RPMI7951 (cell line): ENCODE measurements at regions not wholly inside any gene's neighbourhood (a gene's known extent, or its start where the extent isn't known, plus 50 kb on each side); places are given as distances from the start of the nearest gene placed in this dataset.

Experiments used
- DNase-seq: peaks from one replicate; pipeline ENCODE4 v3.0.0-alpha.2; 2012; ENCODE audit warnings: low read depth

DNA sequence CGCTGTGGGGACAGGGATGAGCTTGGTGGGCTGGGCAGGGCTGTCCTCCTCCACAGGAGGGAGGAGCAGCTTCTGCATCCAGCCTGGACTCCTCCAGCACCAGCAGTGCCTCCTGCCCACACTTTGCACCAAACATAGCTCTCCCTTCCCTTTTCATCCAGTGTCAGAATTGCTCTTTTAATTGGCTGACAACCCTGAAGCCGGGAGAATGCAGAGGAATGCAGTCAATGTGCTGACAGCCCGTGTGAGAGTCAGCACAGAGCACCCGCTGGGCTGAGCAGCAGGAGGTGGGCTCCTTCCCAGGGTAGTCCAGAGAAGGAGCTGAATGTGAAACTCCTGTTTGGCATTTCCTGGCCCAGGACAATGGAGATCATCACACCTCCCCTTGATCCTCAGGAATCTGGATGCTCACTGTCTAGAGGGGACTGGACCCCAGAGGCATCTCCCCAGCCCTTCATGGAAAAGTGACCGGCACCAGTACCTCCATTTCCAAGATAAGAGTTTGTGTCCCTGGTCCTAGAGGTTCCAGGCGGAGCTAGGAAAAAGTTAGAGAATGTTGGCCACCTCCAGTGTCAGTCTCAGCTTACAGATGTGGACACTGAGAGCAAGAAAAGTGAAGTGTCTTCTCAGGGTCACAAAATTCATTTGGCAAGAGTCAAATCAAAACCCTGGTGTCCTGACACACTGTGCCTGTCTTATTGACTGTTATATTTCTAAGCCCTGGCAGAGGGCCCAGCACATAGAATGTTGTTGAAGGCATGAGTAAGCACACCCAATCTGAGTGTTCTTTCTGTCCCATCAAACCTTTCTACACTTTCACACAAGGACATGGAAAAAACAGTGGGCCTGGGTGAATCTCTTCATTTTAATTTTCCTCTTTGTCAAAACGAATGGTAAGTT is 202.1 kb downstream of the SNX18 start:
- DNase-seq, result peak; percentile 35

DNA sequence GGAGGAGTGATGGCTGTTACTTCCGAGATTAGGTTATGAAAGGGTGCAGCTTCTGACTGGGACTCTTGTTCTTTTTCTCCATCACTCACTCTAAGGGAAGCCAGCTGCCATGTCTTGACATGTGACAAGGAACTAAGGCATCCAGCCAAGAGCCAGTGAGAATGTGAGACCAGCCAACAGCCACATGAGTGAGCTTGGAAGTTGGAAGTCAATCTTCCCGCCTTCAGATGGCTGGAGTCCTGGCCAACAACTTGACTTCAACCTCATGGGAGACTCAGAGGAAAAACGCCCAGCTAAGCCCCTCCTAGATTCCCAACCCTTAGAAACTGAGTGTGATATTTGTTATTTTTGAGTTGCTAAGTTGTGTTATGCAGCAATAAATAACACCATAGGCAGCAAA is 201.1 kb downstream of the SNX18 start:
- DNase-seq, result peak; percentile 48

DNA sequence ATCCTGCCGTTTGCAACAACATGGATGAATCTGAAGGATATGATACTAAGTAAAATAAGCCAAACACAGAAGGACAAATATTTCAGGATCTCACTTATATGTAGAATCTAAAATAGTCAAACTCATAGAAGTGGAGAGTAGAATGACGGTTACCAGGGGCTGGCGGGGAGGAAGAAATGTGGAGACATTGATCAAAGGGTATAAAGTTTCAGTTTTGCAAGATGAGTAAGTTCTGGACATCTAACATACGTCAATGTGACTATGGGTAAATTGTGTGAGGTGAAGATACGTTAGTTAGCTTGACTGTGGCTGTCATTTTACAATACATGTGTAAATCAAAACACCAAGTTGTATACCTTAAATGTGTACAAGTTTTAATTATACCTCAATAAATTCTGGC is 200.3 kb downstream of the SNX18 start:
- DNase-seq, result no peak

DNA sequence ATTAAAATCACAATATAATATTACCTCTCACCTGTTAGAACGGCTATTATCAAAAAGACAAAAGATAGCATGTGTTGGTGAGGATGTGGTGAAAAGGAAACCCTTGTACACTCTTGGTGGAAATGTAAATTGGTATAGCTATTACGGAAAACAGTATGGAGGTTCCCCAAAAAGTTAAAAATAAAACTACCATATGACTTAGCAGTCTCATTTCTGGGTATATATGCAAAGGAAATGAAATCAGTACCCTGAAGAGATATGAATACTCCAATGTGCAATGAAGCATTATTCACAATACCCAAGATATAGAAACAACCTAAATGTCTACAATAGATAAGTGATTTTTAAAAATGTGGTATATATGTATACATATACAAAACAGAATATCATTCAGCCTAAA is 199.9 kb downstream of the SNX18 start:
- DNase-seq, result no peak

DNA sequence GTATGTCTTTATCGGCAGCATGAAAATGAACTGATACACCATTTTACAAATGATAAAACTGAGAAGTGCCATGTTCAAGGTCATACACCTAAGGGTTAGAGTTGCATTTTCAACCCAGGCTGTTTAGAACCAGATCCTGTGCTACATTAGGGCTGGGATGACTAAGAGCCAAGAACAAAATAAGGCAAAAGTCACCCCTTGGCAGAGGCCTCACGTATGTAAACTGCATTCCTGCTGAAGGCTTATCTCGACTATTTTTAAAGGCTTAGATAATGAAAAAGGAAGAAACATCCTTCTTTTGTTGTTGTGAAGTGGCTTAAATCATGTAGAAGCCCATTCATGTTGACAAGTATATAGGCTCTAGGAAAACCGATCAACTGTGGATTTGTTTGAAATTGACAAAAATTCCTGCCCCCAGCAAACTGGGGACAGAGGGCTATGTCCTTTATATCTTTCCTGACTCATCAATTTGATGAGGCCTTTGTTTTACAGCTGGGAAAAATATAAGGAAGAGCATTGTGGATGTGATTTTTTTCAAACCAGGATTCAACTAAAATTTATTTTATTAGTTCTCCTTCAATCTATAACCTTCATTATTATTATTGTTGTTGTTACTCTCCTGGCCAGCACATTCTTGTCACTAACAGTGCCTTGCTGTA is 196.5 kb downstream of the SNX18 start:
- no peak for DNase-seq

DNA sequence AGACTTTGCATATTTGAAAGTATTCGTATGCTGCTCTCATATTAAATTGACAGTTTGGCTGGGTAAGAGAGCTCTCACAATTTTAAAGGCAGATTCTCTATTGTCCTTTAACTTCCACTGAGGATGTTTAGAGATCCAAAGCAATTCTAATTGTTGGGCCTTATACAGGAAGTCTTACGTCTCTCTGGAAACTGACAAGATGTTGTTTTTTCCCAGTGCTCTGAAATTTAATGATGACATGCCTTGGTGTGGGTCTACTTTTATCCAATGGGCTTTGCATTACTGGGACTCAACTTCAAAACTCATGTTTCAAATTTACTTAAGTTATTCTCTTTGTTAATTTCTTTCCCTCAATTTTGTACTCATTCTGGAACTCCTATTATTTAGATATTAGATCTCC is 191.5 kb downstream of the SNX18 start:
- DNase-seq, result no peak

DNA sequence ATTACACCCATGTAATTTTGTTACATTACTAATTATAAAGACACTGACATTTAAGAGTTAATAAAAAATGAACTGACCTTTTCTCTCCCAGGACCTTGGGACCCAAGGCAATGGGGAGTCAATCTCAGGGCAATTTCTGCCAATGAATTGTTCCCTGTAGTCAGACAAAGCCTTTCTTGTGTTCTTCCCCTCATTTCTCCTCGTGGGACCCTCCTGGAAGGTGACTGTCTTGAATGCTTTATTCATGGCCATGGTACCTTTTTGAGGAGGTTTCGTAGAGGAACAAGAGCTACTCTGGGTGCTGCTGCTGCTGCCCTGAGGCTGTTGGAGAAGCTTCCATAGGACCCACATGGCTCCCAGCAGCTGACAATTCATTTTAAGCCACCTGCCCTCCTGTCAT is 190.3 kb downstream of the SNX18 start:
- DNase-seq, result no peak

DNA sequence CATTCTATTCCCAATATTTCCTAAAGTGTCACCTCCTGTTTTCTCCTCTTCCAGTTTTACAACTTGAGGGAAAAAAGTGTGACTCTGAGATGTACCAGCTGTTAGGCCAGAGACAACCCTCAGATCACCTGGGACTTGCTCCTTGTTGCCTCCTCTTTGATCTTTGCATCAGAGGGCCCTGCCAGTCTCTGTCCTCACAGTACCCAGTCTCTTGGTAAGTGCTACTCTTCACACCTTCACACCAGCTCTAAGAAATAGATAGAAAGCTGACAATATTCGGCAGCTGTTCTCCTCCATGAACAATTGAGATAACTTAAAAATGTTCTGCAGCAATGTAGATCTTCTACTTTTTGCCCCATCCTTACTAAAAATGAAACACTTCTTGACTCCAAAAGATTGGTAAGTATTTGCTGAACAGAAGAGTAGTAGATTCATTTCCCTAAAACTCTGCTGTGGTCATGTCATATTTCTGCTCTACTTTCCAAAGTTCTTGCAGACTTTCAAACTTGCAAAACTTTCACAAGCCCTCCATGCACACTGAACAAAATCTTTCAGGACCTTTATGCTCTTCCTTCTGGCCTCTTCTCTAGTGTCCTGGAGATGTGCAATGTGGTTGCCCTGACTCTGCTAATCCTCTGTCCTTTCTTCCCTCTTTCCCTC is 188.6 kb downstream of the SNX18 start:
- DNase-seq, result no peak

DNA sequence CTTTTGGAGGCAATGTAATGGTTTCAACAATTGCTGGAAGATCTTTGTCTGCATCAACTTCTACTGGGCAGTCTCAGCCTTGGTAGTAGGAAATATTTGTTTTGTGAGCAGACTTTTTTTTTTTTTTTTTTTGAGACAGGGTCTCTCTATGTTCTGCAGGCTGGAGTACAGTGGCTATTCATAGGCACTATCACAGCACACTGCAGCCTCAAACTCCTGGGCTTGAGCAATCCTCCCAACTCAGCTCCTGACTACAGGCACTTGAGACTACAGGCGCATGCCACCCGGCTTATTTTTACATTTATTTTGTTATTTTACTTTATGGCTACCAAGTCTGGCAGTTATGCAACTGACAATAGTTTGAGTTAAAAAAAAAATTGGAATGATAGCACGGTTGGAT is 187.3 kb downstream of the SNX18 start:
- DNase-seq, result no peak

DNA sequence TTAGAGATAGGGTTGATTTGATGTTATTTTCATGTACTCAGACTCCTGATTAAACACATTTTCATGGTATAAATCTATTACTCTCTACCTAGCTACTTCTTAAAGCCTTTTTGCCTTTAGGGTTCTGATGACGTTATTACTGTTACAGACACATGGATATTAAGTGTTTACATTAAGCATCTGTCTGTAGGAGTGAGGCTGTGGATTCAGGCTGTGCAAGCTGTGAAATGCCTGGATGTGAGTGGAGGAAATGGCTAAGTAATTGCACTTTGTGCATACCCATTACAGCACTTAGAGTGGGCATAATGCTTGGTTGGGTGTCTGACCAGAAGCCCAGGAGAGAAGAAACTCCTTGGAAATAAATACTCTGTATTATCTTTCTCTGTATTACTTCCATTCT is 186.8 kb downstream of the SNX18 start:
- no peak for DNase-seq

DNA sequence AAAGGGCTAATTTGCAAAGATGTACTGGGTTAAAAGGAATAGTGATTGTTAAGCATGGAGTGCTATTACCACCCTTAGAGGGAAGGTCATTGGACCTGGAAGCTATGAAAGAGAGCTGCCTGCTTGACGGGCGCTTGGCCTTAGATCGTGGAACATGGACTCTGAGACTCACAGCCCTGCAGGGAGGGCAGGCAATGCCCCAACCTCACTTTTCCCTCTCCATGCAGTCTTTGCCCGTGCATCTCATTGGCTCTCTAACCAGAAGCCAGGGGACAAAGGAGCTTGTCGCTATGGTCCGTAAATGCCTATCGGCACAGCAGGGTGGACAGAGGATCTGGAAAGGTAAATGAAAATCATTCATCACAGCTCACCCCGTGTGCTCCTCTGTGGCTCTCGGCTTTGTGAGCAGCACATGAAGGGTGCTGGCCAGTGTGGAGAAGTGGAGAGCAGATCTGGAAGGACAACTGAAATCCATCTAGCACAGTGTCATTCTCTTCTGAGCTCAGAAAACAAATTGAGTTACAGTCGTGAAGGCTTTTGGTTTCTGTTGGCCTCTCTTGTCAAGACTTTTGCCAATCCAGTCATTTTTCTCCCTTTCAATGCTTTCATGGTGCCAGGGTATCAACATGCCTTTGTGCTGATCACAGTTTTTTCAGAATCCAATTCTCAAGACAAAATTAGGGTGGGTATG is 186.2 kb downstream of the SNX18 start:
- no peak for DNase-seq

DNA sequence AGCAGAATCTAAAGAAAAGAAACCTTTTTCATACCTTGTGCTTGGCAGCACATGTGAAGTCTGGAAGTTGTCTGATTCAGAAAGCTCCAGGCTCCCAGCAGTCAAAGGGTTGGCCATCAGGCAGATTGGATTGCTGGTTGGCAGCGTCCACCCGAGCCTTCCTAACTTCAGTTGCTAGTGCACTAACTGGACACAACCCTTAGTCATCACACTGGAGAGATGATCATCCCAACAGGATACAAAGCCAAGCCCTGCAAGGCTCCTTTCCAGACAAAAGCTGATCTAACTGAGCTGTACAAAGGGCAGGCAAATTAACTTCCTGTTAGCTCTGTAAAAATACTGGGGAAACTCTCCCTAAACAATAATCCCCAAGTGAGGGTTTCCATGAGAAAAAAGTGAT is 185.6 kb downstream of the SNX18 start:
- DNase-seq, result peak; percentile 87

DNA sequence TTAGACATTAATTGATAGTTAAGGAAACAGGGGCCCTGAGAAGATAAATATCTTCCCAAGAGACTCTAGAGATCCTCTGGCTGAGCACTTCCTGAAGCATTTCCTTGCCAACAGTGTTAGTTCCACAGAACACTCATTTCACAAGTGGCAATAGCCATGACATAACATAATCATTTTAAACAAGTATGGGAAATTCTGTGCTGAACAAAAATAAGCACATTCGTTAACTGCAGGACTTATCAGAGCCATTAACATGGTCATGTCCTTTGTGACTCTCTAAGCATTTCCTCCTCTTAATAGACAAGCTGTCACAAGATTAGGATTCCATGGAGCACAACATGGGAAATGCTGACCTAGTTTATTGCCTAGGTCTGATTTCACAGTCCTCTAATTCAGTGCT is 184.9 kb downstream of the SNX18 start:
- DNase-seq, result no peak

DNA sequence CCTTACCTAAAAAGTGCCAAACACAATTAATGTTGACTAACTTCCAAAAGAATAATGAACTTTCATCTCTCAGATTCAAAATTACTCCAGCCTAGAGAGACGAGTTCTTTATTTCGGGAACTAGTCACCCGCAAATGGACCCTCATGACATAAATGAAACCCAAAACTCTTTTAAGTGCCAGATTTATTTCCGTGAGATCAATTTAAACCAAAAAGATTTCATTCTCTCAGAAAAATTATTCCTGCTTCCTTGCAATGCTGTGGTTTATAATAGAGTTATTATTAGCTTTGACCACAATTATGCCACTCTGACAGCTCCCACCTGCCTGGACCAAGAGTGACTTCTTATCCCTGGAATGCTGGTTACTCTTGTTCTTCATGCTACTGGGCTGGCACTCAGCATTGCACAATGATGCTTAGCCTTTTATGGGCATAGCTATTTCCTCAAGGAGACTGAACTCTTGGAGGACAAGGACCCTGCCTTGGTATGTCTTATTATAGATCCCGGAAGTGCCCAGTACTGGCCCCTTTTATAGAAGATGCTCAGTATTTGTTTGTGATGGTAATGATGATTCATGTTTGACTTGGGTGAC is 183.5 kb downstream of the SNX18 start:
- peak; percentile 96 for DNase-seq

DNA sequence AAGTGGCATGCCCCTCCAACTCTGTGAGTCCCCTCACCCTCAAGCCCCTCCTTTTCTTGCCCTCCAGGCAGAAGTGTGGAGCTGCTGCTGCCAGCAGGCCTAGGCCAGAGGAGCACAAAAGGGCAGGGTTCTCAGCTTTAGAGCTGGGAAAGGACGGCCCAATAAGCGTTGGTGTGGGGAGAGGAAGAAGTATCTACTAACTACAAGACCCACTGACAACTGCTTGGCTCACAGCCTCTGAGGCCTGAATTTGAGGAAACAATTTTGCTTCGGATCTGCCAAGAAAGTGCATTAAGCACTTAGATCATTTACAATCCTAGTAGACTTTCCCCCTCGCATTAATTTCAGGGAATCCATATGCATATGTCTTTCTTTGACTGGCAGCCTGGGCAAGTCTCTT is 179.4 kb downstream of the SNX18 start:
- DNase-seq, result no peak

DNA sequence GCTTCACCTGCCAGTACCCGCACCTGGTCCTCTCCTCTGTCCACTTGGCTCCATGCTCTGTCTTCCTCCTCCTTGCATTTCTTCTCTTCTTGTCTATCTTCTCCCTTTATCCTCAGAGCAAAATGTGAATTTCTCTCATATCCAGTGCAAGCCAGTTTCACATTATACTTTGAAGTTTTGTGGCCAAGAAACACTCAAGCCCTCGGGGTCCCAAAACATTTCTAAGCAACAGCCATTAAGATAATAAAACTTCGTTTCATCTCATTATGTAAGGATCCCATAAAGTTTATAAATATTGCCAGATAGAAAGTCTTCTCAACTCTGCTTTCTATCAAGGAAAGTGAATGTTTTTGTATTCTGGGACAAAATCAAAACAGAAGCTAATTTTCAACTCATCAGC is 178.8 kb downstream of the SNX18 start:
- DNase-seq, result no peak

DNA sequence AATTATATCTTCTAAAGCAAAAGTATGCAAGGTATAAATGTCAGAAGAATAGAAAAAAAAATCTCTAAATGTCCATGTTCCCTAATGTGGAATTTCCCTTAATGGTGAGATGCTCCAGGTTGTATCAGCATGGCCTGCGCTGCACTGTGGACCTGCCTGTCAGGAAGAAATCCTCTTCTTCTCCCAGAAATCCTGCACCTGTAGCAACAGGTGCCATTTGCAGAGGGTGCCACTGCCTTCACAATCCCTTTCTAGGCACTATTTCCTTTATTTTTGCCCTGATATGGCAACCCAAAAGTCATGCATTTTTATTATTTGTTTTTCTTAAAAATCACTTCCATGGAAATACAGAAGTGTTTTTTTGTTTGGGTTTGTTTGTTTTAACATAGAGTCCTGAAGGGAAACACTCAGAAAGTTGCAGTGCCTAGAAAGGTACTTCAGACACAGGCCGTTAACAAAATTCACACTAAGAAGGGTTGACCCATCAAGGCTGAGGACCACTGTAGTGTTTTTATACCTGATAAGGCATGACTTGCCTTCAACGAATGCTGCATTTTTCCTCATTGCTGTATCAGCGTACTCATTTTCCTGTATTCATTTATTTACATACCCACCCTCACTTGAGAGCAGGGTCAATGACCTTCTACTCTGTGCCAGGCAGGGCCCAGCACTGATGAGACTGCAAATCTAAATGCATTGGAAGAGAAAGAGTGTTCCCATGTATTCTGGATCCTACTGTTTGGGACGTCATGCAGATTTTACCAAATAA is 177.8 kb downstream of the SNX18 start:
- DNase-seq, result no peak

DNA sequence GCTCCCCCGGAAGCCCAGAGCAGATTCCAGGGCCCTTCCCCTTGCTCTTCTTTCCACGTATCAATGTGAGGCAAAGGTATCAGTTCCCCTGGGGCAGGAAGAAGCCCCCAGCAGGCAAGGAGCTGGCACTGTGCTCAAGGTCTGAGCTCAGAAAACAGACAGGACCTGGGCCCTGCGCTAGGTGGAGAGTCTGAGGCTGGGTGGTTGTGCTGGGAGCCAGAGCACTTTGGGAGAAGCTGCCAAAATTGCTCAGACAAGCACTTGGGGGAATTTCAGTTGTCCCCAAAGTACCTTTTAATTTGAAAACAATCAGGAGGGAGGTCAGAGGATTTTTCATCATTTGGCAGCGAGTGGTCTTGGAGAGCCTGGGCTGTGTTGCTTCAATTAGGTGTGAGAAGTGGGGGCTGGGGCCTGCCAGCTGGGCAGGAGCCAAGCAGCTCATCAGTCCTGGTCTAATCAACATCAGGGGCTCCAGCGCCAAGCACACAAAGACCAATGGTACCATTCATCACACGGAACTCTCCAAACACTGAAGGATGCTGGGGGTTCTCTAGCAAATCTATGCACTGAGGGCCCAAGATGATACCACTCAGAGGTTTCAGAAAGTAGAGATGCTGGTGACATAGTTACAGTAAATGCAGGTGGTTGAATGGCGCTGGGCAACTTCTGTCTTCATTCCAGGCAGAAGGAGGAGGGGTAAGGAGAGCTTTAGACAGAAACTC is 176.5 kb downstream of the SNX18 start:
- no peak for DNase-seq

DNA sequence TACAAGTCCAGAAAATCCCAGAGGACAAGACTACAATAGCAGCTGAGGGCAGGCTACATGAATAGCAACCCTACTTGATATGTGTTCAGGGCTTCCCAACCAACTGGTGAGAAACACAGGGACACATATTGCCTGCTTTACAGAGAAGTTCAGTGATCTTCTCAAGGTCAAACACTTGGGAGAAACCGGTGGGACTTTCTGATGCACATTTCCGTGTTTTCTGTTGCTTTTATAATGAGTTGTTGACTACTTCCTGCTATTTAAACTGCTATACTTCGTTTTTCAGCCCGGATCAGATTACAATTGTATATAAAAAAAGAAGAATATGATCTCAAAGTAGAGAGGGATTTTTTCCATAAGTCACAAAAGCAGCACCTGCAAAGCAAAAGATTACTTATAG is 175.1 kb downstream of the SNX18 start:
- no peak for DNase-seq

DNA sequence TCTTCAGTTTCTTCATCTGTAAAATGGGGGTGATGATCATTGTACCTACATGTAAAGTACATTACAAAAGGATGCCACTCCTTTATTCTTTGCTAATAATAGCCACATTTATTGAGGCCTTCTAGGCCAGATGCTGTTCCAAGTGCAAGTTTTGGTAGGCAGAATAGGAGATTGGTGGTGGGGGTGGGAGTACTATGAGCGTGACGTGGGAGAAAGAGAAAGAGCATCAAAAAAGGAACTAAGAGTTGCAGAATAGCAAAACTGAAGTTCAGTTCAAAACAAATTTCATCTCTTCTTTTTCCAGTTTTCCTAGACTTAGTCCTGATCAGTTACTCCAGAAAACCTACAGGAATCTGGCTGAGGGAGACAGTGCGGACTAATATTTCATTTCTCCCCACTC is 174.1 kb downstream of the SNX18 start:
- no peak for DNase-seq
